ENCODE measurements at regions not wholly inside any gene's neighbourhood (a gene's known extent, or its start where the extent isn't known, plus 50 kb on each side); places are given as distances from the start of the nearest gene placed in this dataset.
A peak's percentile ranks its signal among the peaks of the same experiment; 100 is the strongest.
"Not testable (repeated sequence)": the region's sequence is repeated elsewhere in the genome, so short reads cannot be mapped to it uniquely, and the experiment has no call there.

DNA sequence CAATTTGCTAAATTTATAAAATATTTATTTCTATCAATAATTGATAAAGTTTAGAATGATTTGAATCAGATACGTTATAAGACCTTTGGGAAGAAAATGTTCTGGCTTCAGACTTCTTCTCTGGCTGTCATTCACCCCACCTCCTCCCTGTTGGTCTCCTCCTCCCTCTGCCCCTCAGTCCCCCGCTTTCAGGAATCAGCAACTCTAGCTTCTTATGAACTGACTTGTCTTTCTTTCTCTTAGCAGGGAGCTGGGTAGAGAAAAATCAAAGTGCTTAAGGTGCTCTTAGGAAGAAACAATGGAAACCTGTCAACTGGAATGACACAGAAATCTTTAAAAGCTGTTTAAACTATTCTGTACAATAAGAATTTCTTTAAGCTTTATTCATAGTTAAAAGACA lies 71.3 kb upstream of the ETV3 start:
- DNase-seq = no peak

- not testable (repeated sequence) for DNase-seq
These were observed 67.8 kb upstream of the ETV3 start for GRCh38 chr1:157205982-157206381.

GRCh38 chr1:157203166-157203565 lies 65.0 kb upstream of the ETV3 start:
- DNase-seq = no peak

GRCh38 chr1:157202331-157202730 lies 64.1 kb upstream of the ETV3 start:
- DNase-seq = no peak

- DNase-seq = no peak
These were observed 63.6 kb upstream of the ETV3 start for GRCh38 chr1:157201767-157202166.

- no peak for DNase-seq
These were observed 62.3 kb upstream of the ETV3 start for GRCh38 chr1:157200451-157200850.

- no peak for DNase-seq
These were observed 61.2 kb upstream of the ETV3 start for GRCh38 chr1:157199421-157199755.

DNA sequence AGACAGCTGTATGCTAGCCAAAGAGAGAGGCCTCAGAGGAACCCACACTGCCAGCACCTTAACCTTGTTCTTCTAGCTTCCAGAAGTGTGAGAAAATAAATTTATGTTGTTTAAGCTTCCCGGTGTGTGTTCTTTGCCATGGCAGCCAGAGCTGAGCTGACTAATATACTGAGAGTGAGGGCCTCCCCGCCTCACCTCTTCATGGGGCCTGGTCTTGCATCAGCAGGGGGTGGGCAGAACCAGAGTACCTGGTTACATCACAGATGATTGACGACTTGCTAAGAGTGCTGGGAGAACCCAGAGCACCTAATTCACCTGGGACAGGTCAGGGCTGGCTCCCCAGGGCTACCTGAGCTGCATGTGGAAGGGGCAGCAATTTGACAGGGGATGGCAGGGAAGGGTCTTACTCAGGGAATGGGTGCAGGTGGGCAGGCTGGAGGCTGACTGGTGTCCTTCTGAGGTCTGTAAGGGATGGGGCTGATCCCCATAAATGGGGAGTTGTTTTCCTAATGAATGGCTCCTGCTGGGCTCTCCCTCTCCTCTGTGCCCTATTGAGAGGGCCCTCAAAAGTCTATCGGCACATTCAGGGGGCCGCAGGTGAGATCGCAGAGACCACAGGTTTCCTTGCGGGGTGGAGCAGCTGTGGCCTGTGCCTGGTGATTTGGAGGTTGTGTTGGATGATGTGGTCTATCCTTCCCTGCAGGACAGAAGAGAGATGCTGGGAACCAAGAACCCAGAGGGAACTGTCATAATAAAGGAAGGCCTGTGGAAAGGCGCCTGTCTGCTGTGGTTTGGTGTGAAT lies 60.6 kb upstream of the ETV3 start:
- DNase-seq = no peak

DNA sequence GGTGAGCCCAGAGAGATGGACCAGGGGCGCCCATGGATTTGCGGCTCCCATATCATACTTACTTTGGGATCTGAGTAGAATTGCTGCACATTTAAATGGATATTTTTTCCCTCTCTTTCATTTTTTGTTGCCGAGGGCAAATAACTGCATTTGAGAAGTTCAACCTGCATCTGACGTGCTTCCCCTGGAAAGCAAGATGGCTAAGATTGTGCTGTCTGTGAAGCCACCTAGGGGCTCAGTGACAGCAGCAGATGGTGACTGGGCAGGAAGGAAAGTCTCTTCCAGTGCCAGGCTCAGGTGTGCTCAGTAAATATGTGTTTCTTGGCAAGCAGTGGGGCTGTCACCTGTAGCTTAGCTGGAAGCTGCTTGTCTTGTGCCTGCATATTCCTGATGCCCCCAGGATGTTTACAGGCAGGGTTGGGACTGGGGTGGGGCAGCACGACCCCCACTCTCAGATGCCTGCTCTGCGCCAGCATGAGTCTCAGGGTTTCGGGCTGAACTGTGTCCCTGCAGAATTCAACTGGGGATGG lies 59.8 kb upstream of the ETV3 start:
- DNase-seq = no peak

- peak; percentile 19 to 32 (median 26) for DNase-seq
These were observed 58.7 kb upstream of the ETV3 start for GRCh38 chr1:157196670-157197456.

GRCh38 chr1:157196245-157196543 lies 58.0 kb upstream of the ETV3 start:
- no peak for DNase-seq

GRCh38 chr1:157195521-157196244 lies 57.5 kb upstream of the ETV3 start:
- DNase-seq = no peak

DNA sequence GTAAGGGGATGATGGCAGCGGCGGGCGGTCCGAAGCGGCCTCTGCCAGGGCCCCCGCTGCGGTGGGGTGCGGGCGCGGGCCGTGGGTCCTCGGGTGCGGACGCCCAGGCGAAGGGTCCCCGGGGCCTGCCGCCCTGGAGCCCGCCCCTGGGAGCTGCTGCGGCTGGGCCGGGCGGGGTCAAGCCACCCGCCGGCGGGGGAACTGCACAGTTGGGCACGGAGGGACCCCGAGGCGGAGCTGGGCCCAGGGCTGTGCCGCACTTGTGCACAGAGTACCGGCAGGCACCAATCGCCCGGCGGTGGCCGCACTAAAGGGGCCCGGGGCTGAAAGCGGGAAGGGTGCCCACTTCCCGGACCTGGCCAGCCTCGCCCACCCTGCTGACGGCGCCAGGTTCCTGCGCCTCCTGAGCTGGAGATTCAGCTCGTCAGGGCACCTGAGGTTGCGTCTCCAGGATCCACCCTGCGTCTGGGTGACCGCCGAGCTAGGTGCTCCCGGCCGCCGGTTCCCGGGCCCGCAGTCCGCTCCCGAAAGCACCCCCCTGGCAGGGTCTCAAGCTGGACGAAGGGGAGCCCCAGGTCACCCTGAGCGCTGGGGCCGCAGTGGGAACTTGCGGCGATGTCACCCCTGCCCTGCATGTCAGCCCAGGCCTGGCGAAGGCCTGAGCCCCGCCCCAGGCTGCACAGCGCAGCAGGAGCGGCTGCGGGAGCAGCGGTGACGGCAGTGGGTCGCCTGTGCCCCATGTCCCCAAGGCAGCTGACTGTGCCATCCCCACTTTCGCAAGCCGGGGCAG lies 56.7 kb upstream of the ETV3 start:
- no peak for DNase-seq

DNA sequence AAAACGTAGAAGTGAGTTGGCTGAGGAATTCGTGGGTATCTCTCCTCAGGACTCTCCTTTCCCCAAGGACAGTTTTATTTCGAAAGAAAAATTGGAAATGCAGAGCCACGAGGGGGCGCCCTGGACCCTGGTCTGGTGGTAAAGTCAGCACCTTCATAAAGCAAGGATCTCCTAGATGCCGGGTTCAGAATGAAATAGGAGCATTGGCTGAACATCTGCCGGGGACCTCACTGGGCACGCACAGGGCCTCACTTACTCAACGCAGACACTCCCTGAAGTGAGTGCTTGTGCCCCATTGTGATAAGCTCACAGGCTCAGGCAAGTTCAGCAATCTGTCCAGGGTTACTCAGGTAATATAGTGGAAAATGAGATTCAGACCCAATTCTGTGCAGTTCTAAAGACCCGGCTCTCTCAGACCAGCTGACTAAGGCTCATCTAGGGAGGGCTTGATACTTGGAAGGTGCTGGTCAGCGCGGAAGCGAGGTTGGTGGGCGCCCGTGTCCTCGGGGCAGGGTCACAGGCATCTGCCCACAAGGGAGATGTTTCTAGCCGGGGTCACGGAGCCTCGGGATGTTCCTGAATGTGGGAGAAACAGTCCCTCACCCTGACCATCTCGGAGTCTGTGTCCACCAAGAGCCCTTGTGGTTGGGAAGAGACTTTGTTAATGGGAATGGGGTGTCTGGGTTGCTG lies 55.7 kb upstream of the ETV3 start:
- peak; percentile 71 to 84 (median 79) for DNase-seq

- no peak for DNase-seq
These were observed 55.0 kb upstream of the ETV3 start for GRCh38 chr1:157193219-157193618.

GRCh38 chr1:157189986-157190982 lies 52.1 kb upstream of the ETV3 start:
- peak in 1 of 3 donors; percentile 16 for DNase-seq

DNA sequence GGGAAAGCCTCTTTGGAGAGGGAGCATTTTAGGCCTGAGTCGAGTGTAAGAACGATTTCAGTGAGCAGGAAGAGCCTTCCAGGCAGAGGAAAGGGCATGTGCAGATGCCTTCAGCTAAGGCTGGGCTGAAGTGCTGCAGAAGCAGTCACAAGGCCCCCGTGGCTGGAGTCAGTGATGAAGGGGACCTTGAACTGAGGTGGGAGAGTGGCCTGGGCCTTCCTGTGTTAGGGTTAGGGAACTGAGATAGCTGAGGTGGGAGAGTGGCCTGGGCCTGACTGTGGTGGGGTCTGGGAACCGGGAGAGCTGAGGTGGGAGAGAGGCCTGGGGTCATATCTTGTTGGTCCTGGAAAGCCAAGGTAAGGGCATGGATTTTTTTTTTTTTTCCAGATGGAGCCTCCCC lies 50.9 kb upstream of the ETV3 start:
- no peak for DNase-seq

All from suppressor macrophage treated with lipopolysaccharide for 1 hour (primary cell).